HG03460 (cell line): ENCODE measurements at regions not wholly inside any gene's neighbourhood (a gene's known extent, or its start where the extent isn't known, plus 50 kb on each side); places are given as distances from the start of the nearest gene placed in this dataset.
"Not testable (repeated sequence)": the region's sequence is repeated elsewhere in the genome, so short reads cannot be mapped to it uniquely, and the experiment has no call there.

Experiments used
- ATAC-seq: cut with Tn5 transposase; IDR thresholded peaks from one replicate; pipeline ENCODE4 v1.9.1; 2021; ENCODE audit not compliant: unreplicated experiment

DNA sequence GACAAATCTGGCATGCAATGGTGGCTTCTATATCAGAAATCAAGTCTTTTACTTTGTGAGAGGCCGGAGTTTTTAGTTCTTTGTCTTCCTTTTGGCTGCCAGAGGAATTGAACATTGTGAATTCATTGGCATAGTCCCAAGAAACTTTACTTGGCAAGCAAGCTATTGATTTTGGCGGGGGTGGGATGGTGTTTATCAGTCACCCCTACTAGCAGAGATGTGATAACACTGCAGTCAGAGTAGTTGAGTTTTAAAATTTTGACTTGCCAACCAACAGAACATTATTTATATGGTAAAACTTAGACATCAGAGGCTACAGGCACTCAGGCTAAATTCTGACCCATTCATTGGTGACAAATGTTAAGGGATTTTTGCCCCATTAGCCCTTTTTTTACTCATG lies 129.7 kb downstream of the FAM72C start:
- not testable (repeated sequence) for ATAC-seq

DNA sequence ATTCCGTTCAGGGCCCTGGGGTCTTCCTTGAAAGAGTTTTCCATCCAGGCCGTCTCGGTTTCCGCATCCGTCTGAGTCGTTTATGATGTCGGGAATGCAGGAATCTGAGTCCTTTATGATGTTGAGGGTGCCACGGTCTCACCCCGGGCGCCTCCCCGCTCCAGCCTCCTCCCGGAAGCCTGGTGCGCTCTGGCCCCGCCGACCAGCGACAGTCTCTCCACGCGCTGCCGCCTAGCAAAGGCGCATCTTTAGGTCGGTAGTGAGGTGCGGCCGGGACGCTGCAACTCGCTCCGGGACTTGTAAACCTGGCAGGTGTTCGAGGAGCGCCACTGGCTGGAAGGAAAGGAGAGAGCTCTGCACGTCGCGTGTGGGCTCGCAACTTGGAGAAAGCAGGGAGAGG lies 132.6 kb downstream of the FAM72C start:
- not testable (repeated sequence) for ATAC-seq

DNA sequence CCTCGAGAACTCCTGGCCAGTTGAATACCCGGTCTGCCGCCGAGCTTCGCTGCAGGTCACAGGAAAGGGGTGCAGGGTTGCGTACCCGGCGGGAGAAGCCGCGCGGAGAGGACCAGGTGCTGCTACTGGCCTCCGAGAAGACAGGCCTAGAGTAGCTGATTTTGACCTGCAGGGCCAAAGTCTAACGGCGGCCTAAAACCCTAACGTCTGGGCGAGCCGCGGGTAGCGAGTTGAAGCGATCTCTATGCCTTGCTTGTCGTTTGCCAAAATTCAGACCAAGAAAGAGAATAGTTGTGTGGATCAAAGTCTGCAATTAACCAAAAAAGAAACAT lies 133.2 kb downstream of the FAM72C start:
- not testable (repeated sequence) for ATAC-seq

DNA sequence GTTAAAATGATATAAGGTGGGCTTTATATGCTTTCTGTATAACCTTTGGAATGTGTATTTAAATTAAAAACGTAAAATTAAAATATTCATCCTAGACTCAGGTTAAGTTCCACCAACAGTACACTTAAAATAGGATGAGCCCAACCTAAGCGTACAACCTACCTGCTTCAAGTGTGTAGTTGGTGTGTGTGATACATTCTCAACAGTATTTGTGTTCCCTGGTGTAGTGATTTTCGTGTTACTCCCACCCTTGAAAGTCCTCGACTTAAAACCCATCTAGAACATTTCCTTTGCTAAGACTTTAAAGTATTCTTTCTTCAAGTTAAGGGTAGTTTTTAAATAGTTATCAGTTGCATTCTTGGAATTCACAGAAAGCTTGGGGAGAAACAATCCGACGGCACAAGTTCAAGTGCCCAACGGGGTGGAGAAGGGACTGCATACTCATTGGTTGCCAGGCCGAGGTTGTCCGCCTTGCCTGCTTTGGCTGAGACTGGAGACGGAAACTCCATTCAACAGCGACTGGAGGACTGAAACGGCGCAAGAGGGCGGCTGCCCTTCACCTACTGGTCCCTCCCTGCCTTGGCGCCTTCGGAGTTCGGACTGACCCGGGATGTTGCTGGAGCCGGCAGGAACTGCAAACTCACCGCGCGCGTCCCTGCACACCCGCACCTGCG lies 133.7 kb downstream of the FAM72C start:
- ATAC-seq, result not testable (repeated sequence)

DNA sequence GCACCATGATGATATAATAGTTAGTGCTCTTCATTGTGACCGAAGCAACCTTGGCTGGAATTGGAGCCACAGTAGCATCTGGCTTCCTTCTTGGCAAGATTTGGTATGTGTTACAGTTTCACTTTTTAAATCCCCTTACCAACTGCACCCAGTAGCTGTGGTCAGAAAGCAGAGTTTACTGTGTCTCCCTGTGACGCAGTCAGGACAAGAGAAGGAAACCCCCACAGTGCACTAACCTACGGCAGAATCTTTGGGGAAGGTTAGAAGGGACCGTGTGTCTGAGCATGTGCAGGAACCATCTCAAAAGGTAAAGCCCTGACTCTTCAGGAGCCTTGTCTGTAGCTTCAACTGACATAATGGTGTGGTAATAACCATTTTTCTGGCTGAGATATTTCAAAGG lies 138.4 kb downstream of the FAM72C start:
- not testable (repeated sequence) for ATAC-seq

DNA sequence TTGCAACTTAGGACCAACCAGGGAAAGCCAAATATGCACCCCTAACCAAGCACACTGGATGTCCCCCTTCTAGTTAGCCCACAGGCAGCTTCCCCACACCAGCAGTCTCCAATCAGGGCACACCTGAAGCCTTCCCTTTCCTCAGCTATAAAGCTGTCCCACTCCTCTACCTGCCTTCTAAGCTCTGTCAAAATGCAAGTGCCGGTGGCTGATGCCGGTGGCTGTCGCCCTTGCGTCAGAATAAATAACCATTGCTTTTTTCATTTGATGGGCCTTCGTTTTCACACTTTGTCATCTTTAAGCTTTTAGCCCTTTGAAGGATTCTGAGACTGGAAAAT lies 139.4 kb downstream of the FAM72C start:
- not testable (repeated sequence) for ATAC-seq

DNA sequence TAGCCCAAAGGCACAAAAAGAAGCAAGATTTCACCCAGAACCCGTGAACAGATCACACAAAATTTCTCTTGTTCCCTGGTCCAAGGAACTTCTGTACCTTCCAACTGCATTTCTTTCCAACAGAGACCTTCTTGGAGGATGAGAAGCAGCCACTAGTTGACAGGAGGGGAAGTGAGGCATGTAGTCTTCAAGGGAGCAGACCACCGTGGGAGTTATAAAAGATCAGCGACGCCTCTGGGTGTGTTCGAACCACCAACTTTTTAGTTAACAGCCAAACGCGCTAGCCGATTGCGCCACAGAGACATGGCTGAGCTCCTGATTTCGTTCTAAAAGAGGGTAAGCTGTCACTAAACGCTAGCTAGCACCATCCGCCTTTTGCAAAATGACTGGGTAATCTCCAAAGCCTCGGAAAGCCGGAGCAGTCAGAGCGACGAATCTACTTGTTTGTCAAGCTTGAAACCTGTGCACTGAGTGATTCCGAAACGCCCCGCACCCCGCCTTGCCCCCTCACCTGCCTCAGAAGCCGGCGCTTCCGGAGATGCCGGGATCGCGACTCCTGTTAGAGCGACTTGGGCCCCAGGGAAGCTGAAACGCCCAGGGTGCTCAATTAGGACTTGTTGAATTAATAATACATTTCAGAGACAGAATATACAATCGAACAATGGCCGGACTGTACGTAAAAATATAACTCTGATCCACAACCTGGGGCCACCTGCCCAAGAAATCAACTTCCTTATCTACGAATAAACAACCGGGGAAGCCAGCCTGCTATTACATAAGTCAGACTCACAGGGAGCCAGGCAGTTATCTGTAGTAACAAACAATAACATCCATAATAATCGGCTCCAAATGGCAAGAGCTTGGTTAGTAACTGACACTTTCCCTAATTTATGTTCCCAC lies 140.1 kb downstream of the FAM72C start:
- ATAC-seq, result not testable (repeated sequence)

DNA sequence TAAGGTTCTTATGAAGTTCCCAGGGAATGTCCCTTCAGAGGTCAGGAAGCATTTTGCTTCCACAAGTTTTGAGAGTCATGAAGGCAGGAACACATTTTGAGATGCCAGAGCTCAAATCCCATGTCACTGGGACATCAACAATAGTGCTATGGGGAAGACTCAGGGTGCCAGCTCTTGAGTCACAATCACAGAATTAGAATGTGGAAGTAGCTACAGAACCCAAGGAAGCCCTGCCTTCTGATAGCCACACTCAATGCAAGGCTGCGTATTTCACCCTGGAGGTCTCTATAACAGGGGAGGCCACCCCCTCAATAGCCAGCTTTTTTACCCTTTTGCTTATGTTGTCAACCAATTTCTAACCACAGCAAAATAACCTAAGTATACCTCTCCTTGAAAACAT lies 145.6 kb downstream of the FAM72C start:
- not testable (repeated sequence) for ATAC-seq

DNA sequence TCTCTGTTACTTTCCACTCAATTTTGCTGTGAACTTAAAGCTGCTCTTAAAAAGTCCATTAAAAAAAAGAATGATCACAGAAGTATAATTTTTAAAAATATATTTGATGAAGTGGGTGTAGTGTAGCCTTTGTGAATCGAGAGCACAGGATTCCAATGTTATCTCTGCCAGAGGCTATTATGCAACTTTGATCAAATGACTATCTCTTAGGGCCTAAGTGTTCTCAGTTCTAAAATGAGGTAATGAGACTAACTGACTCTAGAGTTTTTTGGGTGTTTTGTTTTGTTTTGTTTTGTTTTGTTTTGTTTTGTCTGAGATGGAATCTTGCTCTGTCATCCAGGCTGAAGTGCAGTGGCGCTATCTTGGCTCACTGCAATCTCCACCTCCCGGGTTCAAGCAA lies 147.5 kb downstream of the FAM72C start:
- not testable (repeated sequence) for ATAC-seq

DNA sequence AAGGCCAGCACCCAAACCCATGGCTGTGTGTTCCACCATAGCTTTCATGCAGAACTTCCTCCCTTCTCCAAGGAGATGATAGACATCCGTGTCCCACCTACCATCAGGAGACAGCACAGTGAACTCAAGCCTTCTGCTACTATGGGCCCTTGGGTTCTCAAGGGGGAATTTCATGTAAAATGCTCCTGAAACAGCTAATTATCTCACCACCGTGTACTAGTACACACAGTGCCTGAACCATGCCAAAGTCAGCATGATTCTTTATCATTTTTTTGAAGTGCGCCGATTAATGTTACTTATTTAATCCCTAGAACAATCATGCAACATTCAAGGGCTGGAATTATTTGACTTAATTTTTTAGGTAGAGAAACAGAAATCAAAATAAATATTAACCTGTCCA lies 151.7 kb downstream of the FAM72C start:
- ATAC-seq, result not testable (repeated sequence)

DNA sequence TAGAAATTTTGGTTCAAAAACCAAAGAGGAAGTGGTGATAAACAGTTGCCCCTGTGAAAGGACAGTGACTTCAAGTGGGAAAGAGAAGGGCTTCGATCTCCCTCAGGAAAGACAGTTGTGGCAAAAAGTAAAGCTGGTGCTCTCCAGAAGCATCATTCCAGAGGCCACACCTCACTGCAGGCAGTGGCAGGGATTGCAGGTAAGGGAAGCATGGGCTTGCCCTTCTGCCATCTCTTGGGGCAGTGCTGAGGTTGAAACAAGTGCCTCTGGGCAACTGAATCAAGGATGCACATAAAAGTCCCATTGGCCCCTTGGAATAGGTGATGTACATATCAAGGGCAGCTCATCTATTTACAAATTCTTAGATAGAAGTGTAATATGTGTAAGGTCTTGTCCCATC lies 155.4 kb downstream of the FAM72C start:
- ATAC-seq, result not testable (repeated sequence)

DNA sequence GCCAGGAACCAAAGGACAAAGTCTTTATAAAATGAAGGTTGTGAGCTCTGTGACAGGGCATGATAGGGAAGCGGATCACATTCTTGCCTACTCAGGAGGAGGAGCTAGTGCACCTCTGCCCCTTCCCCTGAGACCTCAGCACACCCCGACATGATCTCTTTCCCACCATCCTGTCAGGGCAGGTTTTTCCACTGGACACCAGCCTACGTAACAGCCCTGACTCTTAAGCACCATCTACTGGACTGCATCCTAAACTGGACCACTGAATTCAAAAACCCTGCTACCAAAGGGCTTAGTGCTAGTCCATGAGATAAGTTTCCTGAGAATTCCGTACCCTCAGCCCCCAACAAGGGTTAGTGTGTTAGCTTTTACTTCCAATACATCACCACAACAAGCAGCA lies 166.4 kb downstream of the FAM72C start:
- not testable (repeated sequence) for ATAC-seq

DNA sequence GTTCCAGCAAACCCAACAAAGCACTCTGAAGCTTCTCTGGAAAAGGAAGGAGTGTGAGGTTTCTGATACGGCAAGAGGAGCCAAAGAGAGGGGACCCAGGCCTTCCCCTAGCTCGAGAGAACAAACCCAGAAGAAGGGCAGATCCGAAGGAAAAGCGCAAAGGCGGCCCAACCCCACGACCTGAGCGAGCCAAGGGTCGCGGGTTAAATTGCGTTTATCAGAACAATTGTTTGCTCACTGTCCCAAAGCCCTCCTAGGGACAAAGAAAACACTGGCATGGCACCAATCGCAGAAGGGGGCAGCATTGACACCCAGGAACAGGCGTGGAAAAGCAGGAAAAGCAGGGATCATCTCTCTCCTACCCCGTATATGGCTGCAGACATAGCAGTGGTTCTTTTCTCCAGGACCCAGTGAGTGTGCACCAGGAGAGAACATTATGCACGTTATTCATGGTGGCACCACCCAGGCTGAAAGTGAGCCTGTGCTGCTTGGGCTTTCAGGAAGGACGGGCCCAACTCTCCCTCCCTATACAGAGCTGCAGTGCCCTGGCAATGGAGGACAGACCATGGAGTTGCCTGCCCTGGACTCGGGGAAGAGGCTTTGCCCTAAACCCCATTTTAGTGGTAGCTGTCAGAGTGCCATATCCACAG lies 167.0 kb downstream of the FAM72C start:
- not testable (repeated sequence) for ATAC-seq

DNA sequence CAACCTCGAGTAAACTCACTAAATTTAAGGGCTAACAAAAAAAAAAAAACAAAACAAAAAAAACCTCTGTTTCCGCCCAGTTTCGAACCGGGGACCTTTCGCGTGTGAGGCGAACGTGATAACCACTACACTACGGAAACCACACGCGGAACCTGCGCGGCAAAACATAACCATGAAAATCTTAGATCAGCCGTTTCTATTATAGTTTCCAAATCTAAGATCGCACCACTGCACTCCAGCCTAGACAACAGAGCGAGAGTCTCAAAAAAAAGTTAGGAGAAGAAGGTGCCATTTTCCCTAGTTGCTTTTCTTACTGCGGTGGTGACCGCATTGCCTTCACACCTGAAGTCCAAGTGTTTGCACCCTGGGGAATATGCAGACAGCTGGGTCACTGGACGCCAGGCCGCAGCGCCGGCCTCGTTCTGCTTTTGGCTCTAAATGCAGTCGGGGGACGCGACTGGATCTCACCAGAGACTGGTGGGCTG lies 167.8 kb downstream of the FAM72C start:
- not testable (repeated sequence) for ATAC-seq

DNA sequence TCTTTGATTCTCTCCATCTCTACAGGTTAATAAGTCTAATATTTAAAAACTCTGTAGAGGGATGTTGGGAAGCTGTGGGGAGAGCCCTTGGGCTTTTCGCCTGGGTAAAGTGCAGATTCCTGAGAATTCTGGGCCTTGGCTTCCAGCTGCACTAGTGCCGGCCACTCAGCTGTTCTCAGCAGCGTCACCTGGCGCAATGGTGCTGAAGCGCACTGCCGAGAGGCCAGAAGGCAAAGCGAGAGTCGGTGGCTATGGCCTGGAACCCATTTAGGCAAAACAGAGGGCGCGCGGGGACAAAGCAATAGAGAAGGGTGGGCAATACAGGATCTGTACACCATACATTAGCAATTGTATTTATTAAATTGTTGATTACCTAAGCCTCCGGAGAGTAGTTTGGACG lies 168.7 kb downstream of the FAM72C start:
- ATAC-seq, result not testable (repeated sequence)

DNA sequence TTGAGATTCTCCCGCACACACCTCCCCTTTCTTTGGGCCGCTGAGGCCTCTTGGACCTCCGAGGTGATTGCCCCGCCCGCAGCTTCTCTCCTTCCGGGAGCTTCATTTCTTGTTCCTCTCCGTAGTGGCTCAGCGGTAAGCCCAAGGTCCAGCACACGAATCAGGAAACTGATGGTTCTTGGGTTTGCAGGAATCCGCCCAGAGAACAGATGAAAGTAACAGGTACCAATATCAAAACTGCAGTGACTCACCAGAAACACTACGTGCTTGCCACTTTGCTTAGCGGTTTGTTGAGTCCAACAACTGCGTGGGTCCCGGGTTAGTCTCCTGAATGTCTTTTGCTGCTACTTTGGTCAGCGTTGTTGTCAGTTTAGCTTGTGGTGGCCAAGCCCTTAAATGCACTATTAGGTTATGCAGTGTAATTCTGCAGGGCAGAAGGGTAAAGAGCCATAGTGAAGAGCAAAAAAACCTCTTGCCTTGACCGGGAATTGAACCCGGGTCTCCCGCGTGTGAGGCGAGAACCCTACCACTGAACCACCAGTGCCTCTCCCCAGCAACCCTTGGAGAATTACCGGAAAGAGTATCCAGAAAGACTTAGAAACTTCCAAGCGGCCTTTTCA lies 172.1 kb downstream of the FAM72C start:
- ATAC-seq, result not testable (repeated sequence)

DNA sequence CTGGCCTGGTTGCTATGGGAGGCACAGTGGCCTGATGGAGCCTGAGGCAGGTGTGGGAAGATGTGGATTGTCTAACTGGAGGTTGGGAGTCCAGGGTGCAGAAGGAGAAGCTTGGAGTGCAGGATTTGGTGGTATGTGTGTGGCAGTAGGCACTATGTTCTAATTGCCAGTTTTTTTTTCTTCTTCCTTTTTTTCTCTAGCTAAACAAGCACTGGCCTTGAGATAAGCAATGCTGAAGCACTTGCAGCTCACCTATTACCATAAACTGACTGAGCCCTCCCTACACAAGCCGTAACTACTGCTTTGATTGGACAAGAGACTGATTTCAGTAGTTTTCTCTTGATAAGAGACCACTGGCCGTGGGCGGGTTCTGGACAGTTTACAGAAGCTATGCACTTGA lies 175.4 kb downstream of the FAM72C start:
- not testable (repeated sequence) for ATAC-seq

DNA sequence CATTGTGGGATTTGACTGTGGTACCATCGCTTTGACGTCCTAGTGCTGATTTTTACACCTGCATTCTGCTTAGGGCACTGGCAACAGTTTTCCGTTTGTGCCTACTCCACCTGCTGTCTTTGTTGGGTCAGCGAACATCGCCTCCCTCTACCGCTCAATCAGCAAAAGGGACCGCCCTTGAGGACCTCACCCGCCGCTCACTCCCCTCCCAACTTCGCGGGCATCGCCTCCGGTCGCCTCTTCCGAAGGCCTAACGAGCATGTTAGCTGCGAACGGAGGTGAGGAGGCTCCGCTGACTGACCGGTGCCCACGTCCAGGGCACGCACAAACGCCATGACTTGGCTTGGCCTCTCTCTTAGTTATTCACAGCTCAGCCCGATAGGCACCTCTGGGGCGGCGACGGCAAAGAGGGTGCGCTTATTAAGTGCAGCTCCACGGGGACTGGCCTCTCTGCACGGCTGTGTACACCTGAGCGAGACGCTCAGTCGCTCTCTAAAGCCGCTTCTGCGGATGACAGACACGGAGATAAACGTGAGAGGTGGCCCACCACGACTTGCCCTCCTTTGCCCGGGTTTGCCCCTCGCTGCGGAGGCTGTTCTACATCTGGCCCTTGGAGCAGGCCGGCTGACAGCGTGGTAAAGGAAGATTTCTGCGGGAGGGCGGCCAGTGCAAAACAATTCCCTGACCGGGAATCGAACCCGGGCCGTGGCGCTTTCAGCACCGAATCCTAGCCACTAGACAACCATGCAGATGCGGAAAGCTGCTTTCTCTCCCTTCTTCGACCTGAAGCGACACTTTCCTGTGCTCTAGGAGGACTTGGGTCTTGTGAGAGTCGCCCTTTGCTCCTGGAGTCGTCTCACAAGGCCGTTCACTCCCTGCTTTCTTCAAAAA lies 179.5 kb downstream of the FAM72C start:
- ATAC-seq, result not testable (repeated sequence)

DNA sequence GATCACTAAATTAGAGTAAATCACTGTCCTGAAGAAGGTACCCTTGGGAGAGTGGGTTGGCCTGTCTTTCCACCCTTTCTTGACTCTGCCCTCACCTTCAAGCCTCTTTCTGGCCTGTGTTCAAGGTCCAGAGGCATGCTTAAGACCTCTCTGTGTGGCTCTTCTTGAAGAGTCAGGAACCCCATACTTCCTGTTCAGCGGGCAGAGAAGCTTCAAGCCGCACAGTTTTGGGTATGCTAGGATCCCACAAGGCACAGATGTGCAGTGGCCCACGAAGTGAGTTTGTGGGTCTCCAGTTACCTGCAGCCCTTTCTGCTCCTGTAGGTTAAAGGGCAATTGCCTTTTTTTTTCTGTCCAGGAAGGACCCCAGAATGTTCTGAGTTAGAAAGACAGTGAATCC lies 185.4 kb downstream of the FAM72C start:
- ATAC-seq, result not testable (repeated sequence)

DNA sequence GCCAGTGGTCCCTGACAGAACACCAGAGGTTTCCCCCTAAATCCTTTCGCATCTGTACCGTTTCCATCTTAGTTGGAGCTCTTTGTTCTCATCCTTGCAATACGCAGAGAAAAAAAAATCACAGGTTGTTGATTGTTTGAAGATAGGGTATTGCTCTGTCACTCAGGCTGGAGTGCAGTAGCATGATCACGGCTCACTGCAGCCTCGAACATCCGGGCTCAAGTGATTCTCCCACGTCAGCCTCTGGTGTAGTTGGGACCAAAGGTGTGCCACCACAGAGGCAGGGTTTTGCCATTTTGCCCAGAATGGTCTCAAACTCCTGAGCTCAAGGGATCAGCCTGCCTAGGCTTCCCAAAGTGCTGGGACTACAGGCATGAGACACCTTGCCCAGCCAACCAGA lies 185.9 kb downstream of the FAM72C start:
- not testable (repeated sequence) for ATAC-seq
